Coronary artery (tissue), 2 donors: ENCODE measurements at regions not wholly inside any gene's neighbourhood (a gene's known extent, or its start where the extent isn't known, plus 50 kb on each side); places are given as distances from the start of the nearest gene placed in this dataset.

ENCODE experiments used
- DNase-seq: peaks from one replicate; pipeline ENCODE4 v3.0.0-alpha.2; 2017; ENCODE audit warnings: low spot score
- H3K27ac ChIP-seq, 2 donors: fragments of 200-600 bp; sonication (generic); one replicate each; pipeline ENCODE4 v1.5.1; 2016 to 2019
- H3K4me3 ChIP-seq: fragments of 200-600 bp; sonication (generic); 2 replicates; pipeline ENCODE4 v1.5.1; 2016; ENCODE audit warnings: mild to moderate bottlenecking, moderate library complexity
- CTCF ChIP-seq: fragments of 200-600 bp; sonication (generic); IDR thresholded peaks from one replicate; pipeline ENCODE4 v1.5.1; 2019; ENCODE audit warnings: antibody characterized with exemption

DNA sequence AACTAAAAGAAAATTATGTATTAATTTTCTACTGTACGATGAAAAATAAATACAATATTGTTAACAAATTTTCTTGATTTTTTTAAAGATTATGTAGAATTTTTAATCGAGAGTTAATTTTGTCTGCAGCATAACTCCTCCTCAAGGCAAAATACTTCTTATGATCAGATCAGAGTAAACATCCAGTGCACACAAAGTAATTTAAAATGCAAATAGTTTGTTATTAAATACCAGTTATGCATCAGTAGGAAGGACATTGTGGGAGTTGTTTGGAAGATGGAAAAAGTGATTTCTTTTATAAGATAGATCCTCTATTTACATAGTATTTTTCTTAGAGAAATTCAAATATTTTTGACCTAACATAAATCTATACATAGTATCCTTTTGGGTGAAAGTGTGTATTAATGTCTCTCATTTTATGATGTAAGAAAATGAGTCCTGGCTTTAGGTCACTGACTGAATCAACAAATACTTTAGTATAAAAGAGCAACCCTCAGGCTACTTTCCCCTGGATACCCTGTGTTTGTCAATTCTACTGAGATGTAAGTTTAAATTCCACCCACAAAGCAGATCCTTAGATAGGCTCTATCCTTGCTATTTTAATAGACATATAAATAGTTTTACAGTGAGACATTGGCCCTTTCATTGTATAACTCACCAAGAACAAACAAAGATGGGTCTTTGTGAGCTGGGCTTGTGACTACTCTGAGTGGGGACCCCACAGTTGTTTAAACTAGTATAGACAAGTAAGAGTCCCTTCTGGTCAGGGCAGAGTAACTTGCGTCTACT, 1133.7 kb downstream of the GATA3 start:
- no peak for TF ChIP-seq CTCF
- Histone ChIP-seq H3K4me3 (no peak overlapping the region), H3K27ac (no peak overlapping the region)
- DNase-seq = no peak

DNA sequence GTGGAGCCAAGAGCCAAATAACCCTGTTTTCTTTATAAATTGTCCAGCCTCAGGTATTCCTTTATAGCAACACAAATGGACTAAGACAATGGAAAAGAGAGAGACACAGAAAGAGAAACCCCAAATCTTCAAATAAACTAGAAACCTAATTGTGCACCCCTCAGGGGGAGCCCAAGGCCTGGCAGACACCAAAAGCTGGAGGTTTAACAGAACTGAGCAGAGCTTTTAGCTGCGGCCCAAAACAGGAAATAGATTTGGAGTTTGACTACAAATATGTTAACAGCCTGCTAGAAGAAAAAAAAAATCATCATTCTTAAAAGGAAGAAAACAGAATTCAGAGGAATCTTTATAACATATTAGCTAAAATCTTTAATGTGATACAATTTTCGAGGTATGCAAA, 1135.0 kb downstream of the GATA3 start:
- no peak overlapping the region for H3K4me3 ChIP-seq
- H3K27ac ChIP-seq = no peak overlapping the region
- no peak for TF ChIP-seq CTCF
- DNase-seq = no peak

DNA sequence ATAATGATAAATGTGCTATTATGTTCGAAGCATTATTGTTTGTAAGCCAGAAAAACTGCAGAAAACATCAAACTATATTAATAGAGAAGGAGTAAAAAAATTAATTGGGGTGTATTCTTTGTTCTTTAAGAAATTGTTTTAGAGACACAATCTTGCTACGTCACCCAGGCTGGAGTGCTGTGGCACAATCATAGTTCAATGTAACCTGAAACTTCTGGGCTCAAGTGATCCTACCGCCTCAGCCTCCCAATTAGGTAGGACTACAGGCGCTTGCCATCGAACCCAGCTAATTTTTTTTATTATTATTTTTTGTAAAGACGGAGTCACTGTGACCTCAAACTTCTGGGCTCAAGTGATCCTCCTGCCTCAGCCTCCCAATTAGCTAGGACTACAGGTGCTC, 1138.6 kb downstream of the GATA3 start:
- Histone ChIP-seq H3K4me3 (no peak overlapping the region), H3K27ac (no peak overlapping the region)
- TF ChIP-seq CTCF = no peak
- DNase-seq = no peak

DNA sequence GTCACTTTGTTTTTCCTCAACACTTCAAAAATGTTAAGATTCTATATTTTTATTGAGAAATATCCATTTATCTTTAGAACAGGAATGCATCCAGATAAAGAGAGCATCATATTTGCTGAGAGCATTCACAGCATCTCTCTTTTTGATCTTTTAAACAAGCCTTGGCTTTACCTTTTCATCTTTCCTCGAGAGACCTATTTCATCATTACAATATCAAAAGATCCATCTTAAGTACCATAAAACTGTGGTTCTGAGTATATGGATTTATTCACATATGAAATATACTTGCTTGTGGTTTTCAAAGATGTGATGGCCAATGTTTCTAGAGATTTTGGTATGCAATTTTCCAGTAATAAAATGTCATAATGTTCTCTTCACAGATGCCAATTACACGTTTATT, 1140.9 kb downstream of the GATA3 start:
- TF ChIP-seq CTCF = no peak
- Histone ChIP-seq H3K4me3 (no peak overlapping the region), H3K27ac (no peak overlapping the region)
- DNase-seq = no peak

GRCh38 chr10:9198611-9199010, 1144.1 kb downstream of the GATA3 start:
- no peak for TF ChIP-seq CTCF
- no peak for DNase-seq
- H3K4me3 ChIP-seq = no peak overlapping the region
- no peak overlapping the region for H3K27ac ChIP-seq

DNA sequence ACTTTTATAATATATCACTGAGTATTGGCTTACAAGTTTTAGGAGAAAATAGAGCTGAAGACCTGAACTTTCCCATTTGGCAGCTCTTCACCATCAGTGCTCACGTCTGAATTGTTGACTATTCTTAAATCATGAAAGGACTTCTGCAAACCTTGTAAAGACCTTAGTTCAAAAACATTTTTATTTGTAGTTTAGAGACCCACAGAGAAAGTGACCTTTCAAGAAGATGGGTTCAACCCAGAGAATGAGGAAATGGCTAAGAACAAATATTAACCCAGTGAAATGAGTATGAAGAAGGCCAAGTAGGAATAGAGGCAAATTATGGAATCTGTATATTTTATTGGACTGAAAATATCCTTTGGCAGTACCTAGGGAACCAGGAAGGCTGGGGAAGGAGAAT, 1151.1 kb downstream of the GATA3 start:
- no peak overlapping the region for H3K4me3 ChIP-seq
- H3K27ac ChIP-seq = no peak overlapping the region
- no peak for TF ChIP-seq CTCF

GRCh38 chr10:9209105-9209798, 1154.8 kb downstream of the GATA3 start:
- peak; percentile 71 for TF ChIP-seq CTCF
- Histone ChIP-seq H3K27ac (no peak overlapping the region), H3K4me3 (no peak overlapping the region)
- no peak for DNase-seq

More for the DNA sequence above, 1151.1 kb downstream of the GATA3 start:
- DNase-seq = no peak
